ENCODE measurements at regions not wholly inside any gene's neighbourhood (a gene's known extent, or its start where the extent isn't known, plus 50 kb on each side); places are given as distances from the start of the nearest gene placed in this dataset.

DNA sequence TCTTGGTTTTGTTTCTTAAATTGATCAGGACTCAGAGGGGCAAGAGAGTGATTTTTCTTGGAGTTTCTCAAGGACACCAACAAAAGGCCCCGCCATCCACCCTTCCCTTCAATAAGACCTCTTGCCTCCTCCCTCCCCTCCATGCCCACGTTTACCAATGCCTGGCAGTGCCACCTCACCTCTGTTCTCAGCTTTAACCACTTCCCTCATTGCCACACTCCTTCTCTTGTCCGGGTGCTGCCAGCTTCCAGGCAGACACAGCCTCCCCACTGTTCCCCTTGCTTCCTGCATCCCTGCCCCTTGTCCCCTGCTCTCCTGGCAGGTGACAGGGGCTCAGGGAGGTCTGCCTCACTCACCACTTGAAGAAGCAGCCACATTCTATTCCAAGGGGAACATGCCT is 90.8 kb downstream of the LHX2 start:
- no peak for DNase-seq (ENCODE audit: low spot score)
- no peak overlapping the region for H3K4me3 ChIP-seq
- no peak overlapping the region for H3K4me2 ChIP-seq
- H3K27ac ChIP-seq = no peak overlapping the region
- no peak overlapping the region for H2AFZ ChIP-seq
- H4K20me1 ChIP-seq (ENCODE audit: insufficient read depth, poor library complexity, severe bottlenecking) = no peaks in the 10 kb centered on the region
- no peaks in the 10 kb centered on the region for H3K36me3 ChIP-seq (replicated peaks; ENCODE audit: insufficient read depth, low read depth)
- no peaks in the 10 kb centered on the region for H3K4me1 ChIP-seq (ENCODE audit: insufficient read depth)
- no peaks in the 10 kb centered on the region for H3K9me2 ChIP-seq (replicated peaks; ENCODE audit: insufficient read depth)
- H3K79me2 ChIP-seq = no peaks in the 10 kb centered on the region
- H3K27me3 ChIP-seq = peaks cover 23% of the 10 kb centered on the region
- TF ChIP-seq EZH2 (IDR thresholded peaks at IDR 0.05; ENCODE audit: borderline replicate concordance) = no peak
- TF ChIP-seq, protein P1, sequence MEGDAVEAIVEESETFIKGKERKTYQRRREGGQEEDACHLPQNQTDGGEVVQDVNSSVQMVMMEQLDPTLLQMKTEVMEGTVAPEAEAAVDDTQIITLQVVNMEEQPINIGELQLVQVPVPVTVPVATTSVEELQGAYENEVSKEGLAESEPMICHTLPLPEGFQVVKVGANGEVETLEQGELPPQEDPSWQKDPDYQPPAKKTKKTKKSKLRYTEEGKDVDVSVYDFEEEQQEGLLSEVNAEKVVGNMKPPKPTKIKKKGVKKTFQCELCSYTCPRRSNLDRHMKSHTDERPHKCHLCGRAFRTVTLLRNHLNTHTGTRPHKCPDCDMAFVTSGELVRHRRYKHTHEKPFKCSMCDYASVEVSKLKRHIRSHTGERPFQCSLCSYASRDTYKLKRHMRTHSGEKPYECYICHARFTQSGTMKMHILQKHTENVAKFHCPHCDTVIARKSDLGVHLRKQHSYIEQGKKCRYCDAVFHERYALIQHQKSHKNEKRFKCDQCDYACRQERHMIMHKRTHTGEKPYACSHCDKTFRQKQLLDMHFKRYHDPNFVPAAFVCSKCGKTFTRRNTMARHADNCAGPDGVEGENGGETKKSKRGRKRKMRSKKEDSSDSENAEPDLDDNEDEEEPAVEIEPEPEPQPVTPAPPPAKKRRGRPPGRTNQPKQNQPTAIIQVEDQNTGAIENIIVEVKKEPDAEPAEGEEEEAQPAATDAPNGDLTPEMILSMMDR (IDR thresholded peaks at IDR 0.05; ENCODE audit: poor library complexity) = no peak
- TF ChIP-seq EZH2phosphoT487 (IDR thresholded peaks at IDR 0.05; ENCODE audit: low read depth, severe bottlenecking, unreplicated experiment) = no peak
- WGBS (ENCODE audit: low lambda C conversion rate, missing lambda C conversion rate) = 55% methylated on average over 3 of the region's 3 CpGs
- H3K9me3 ChIP-seq (ENCODE audit: low read depth) = no peaks in the 10 kb centered on the region

DNA sequence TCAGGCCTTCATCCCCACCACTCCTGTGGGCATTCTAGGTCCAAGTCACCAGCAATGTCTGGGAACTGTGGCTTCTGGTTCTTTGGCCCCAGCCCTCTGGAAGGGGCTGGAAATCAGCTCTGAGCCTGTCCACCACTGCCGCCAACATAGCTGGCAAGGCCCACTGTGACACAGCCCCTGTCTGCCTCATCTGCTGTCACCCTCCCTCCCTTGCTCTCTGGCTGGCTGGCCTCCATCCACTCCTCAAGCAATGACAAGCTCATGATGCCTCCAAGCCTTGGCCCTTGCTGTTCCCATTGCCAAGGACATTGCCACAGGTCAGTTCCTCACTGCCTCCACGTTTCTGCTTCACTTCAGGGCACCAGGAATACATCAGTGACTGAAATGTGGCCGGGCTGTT is 93.7 kb downstream of the LHX2 start:
- no peak overlapping the region for H2AFZ ChIP-seq
- H3K4me1 ChIP-seq (ENCODE audit: insufficient read depth) = no peaks in the 10 kb centered on the region
- H3K27ac ChIP-seq = no peak overlapping the region
- H3K36me3 ChIP-seq (replicated peaks; ENCODE audit: insufficient read depth, low read depth) = no peaks in the 10 kb centered on the region
- no peak overlapping the region for H3K4me3 ChIP-seq
- H3K9me3 ChIP-seq (ENCODE audit: low read depth) = no peaks in the 10 kb centered on the region
- WGBS (ENCODE audit: low lambda C conversion rate, missing lambda C conversion rate) = 92% methylated on average over 3 of the region's 3 CpGs
- no peak for DNase-seq (ENCODE audit: low spot score)
- H3K27me3 ChIP-seq = peaks cover 24% of the 10 kb centered on the region
- no peaks in the 10 kb centered on the region for H3K79me2 ChIP-seq
- H3K9me2 ChIP-seq (replicated peaks; ENCODE audit: insufficient read depth) = no peaks in the 10 kb centered on the region
- H4K20me1 ChIP-seq (ENCODE audit: insufficient read depth, poor library complexity, severe bottlenecking) = no peaks in the 10 kb centered on the region
- TF ChIP-seq, protein P1 (IDR thresholded peaks at IDR 0.05; ENCODE audit: poor library complexity) = no peak
- TF ChIP-seq EZH2phosphoT487 (IDR thresholded peaks at IDR 0.05; ENCODE audit: low read depth, severe bottlenecking, unreplicated experiment) (no peak), EZH2 (IDR thresholded peaks at IDR 0.05; ENCODE audit: borderline replicate concordance) (no peak)
- H3K4me2 ChIP-seq = no peak overlapping the region

DNA sequence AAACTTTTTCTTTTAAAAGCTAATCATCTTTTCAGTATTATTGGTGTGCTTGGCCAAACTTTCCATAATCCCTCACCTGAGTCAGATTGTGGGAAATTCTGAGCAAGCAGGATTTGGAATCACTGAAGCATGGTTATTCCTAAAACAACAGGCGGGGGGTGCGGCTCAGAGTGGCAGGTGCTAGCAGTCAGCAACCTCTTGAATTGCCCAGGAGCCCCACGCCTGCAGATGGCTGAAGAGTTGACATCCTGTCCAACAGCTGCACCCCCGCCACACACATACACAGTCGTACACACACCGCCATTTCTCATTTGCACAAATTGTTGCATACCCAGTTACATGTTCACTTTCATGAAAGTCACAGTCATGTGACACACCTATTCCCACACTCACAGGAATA is 96.6 kb downstream of the LHX2 start:
- H3K4me3 ChIP-seq = no peak overlapping the region
- no peak overlapping the region for H3K27ac ChIP-seq
- H3K9me3 ChIP-seq (ENCODE audit: low read depth) = no peaks in the 10 kb centered on the region
- H3K27me3 ChIP-seq = peaks cover 7% of the 10 kb centered on the region
- 77% methylated on average over 6 of the region's 6 CpGs for WGBS (ENCODE audit: low lambda C conversion rate, missing lambda C conversion rate)
- no peaks in the 10 kb centered on the region for H4K20me1 ChIP-seq (ENCODE audit: insufficient read depth, poor library complexity, severe bottlenecking)
- no peak overlapping the region for H3K4me2 ChIP-seq
- no peaks in the 10 kb centered on the region for H3K79me2 ChIP-seq
- no peak for DNase-seq (ENCODE audit: low spot score)
- no peak for TF ChIP-seq EZH2phosphoT487 (IDR thresholded peaks at IDR 0.05; ENCODE audit: low read depth, severe bottlenecking, unreplicated experiment)
- TF ChIP-seq, protein P1 (IDR thresholded peaks at IDR 0.05; ENCODE audit: poor library complexity) = no peak
- TF ChIP-seq EZH2 (IDR thresholded peaks at IDR 0.05; ENCODE audit: borderline replicate concordance) = no peak
- H3K4me1 ChIP-seq (ENCODE audit: insufficient read depth) = no peaks in the 10 kb centered on the region
- H3K36me3 ChIP-seq (replicated peaks; ENCODE audit: insufficient read depth, low read depth) = no peaks in the 10 kb centered on the region
- H2AFZ ChIP-seq = no peak overlapping the region
- no peaks in the 10 kb centered on the region for H3K9me2 ChIP-seq (replicated peaks; ENCODE audit: insufficient read depth)
